IMR-90 (cell line): ENCODE measurements at regions not wholly inside any gene's neighbourhood (a gene's known extent, or its start where the extent isn't known, plus 50 kb on each side); places are given as distances from the start of the nearest gene placed in this dataset.

Experiments
- BHLHE40 ChIP-seq: fragments of 150-350 bp; IDR thresholded peaks from 2 replicates; pipeline ENCODE4 v1.6.1; 2016; ENCODE audit warnings: mild to moderate bottlenecking, low read depth, low read length
- CEBPB ChIP-seq: IDR thresholded peaks from 2 replicates; pipeline ENCODE4 v1.6.1; 2012; ENCODE audit warnings: low read depth, low read length, improper control_type of control experiment
- MAFK ChIP-seq: IDR thresholded peaks from 2 replicates; pipeline ENCODE4 v1.6.1; 2012; ENCODE audit warnings: low read depth, low read length, improper control_type of control experiment
- POLR2A ChIP-seq: IDR thresholded peaks from 2 replicates; pipeline ENCODE4 v1.6.1; 2012; ENCODE audit warnings: mild to moderate bottlenecking, low read depth, low read length
- RAD21 ChIP-seq: IDR thresholded peaks from 2 replicates; pipeline ENCODE4 v1.6.1; 2012; ENCODE audit warnings: low read length, improper control_type of control experiment
- RCOR1 ChIP-seq: IDR thresholded peaks from 2 replicates; pipeline ENCODE4 v1.6.1; 2012; ENCODE audit warnings: mild to moderate bottlenecking, low read length, improper control_type of control experiment; ENCODE audit not compliant: insufficient replicate concordance
- TF ChIP-seq, protein P1 (sequence below): conservative IDR thresholded peaks from 2 replicates; pipeline ENCODE4 v1.5.1; 2012; ENCODE audit warnings: mild to moderate bottlenecking, low read depth, low read length, improper control_type of control experiment
- TF ChIP-seq, protein P2 (sequence below): fragments of 150-350 bp; IDR thresholded peaks from 2 replicates; pipeline ENCODE4 v1.6.1; 2016; ENCODE audit warnings: low read depth, mild to moderate bottlenecking, low read length, moderate library complexity, borderline replicate concordance
- TF ChIP-seq, protein P3 (sequence below): fragments of 150-350 bp; IDR thresholded peaks from 2 replicates; pipeline ENCODE4 v1.6.1; 2017; ENCODE audit warnings: mild to moderate bottlenecking, antibody characterized with exemption, low read length, low read depth

- no peak for TF ChIP-seq RCOR1
- TF ChIP-seq, protein P1, sequence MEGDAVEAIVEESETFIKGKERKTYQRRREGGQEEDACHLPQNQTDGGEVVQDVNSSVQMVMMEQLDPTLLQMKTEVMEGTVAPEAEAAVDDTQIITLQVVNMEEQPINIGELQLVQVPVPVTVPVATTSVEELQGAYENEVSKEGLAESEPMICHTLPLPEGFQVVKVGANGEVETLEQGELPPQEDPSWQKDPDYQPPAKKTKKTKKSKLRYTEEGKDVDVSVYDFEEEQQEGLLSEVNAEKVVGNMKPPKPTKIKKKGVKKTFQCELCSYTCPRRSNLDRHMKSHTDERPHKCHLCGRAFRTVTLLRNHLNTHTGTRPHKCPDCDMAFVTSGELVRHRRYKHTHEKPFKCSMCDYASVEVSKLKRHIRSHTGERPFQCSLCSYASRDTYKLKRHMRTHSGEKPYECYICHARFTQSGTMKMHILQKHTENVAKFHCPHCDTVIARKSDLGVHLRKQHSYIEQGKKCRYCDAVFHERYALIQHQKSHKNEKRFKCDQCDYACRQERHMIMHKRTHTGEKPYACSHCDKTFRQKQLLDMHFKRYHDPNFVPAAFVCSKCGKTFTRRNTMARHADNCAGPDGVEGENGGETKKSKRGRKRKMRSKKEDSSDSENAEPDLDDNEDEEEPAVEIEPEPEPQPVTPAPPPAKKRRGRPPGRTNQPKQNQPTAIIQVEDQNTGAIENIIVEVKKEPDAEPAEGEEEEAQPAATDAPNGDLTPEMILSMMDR, result no peak
- TF ChIP-seq, protein P2, sequence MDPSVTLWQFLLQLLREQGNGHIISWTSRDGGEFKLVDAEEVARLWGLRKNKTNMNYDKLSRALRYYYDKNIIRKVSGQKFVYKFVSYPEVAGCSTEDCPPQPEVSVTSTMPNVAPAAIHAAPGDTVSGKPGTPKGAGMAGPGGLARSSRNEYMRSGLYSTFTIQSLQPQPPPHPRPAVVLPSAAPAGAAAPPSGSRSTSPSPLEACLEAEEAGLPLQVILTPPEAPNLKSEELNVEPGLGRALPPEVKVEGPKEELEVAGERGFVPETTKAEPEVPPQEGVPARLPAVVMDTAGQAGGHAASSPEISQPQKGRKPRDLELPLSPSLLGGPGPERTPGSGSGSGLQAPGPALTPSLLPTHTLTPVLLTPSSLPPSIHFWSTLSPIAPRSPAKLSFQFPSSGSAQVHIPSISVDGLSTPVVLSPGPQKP, result no peak
- no peak for TF ChIP-seq POLR2A
- TF ChIP-seq, protein P3, sequence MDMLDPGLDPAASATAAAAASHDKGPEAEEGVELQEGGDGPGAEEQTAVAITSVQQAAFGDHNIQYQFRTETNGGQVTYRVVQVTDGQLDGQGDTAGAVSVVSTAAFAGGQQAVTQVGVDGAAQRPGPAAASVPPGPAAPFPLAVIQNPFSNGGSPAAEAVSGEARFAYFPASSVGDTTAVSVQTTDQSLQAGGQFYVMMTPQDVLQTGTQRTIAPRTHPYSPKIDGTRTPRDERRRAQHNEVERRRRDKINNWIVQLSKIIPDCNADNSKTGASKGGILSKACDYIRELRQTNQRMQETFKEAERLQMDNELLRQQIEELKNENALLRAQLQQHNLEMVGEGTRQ, result no peak
- TF ChIP-seq BHLHE40, result no peak
- TF ChIP-seq CEBPB, result no peak
- TF ChIP-seq RAD21, result no peak
- TF ChIP-seq MAFK, result no peak
Observed at GRCh38 chr12:97924122-97924521, 461.5 kb downstream of the RMST start.
